DMS114 treated with DMSO at 0.1 percent for 48 hours (cell line): ENCODE measurements at regions not wholly inside any gene's neighbourhood (a gene's known extent, or its start where the extent isn't known, plus 50 kb on each side); places are given as distances from the start of the nearest gene placed in this dataset.
"Not testable (repeated sequence)": the region's sequence is repeated elsewhere in the genome, so short reads cannot be mapped to it uniquely, and the experiment has no call there.

Source experiments
- DNase-seq: peaks from one replicate; lab custom pipeline; 2025; ENCODE audit not compliant: unreplicated experiment; lab: John Stamatoyannopoulos, UW

- DNase-seq: no peak
Observed at GRCh38 chr3:20310629-20311028, 124.6 kb upstream of the SGO1 start.

DNA sequence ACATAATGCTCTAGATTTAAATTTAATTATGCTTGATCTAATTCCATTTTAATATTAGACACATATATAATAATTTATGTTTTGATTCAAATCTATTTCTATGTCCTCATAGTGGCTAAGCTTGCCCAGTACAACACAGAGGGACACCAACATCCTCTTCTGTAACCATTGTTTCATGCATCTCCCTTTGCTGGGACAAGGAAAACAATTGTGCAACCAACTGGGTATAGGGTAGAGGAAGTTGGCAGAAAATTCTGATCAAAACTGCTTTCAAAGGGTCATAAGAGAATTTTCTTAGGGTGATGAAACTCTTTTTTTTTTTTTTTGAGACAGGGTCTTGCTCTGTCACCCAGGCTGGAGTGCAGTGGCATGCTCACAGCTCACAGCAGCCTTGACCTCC, 121.4 kb upstream of the SGO1 start:
- no peak for DNase-seq

DNA sequence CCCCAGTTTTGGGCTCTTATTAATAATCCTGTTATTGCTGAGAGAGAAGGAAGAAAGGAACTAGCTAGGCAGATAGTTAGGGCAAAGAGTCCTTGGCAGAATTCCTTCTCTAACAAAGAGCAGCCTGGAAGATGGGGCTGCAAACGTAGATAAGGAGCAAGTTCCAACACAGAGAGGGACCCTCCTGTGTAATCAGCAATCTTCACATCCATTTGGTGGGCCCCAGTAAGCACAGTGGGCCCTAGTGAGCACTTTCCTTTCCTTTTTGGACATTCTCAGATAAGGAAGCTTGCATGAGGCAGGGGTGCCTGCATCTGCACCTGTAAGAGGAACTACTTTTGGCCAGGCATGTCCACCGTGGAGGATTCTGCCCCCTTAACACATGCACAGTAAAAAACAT, 119.6 kb upstream of the SGO1 start:
- no peak for DNase-seq

- DNase-seq: no peak
Observed at GRCh38 chr3:20302766-20303165, 116.8 kb upstream of the SGO1 start.

GRCh38 chr3:20288050-20288449, 102.0 kb upstream of the SGO1 start:
- DNase-seq: no peak

DNA sequence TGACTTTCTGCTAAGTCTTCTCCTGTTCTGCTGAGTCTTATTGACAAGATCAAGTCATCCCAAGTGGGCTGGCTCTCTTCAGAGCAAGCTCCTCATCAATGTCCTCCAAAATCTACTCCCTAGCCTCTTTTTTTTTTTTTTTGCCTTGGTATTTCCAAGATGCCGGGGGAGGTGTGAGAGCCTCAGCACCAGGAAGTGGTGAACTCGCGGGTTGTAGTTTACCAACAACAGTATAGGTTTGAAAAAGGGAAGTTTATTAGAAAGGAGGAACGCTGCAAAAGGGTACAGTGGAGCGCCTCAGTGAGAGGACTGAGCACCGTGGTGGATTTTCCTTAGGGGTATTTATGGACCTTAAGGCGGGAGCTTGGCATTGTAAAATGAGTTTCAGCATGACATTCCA, 94.3 kb upstream of the SGO1 start:
- DNase-seq: no peak

DNA sequence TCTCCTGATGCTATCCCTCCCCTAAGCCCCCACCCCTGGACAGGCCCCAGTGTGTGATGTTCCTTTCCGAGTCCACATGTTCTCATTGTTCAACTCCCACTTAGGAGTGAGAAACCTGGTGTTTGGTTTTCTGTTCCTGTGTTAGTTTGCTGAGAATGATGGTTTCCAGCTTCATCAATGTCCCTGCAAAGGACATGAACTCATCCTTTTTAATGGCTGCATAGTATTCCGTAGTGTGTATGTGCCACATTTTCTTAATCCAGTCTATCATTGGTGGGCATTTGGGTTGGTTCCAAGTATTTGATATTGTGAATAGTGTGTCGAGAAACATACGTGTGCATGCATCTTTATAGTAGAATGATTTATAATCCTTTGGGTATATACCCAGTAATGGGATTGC, 80.0 kb upstream of the SGO1 start:
- DNase-seq: not testable (repeated sequence)

DNA sequence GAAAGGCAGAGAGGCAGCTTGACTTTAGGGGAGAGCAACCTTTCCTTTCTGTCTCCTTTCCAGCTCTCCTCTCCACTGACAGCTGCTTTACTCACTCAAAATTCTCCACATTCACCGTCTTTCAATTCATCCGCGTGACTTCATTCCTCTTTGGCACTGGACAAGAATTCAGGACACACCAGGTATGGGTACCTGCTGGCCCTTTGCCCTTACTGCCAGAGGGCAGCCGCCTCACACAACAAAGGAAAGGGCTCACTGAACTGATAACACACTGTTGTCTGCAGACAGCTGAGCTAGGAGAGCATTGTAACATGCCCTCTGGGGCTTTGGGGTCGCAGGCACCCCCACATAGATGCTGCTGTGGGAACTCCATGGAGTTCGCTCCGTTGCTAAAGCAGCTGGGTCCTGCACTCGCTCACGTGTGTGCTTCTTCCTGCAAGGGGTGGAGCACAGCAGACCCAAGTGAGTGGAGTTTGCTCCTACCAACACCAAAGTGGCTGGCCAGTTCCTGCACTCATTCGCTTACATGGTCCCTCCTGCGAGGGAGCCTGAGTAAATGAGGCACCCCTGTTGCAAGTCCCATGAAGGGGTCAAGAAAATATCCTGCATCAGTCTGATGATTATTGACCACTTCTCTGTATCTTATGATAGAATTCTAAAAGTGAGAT, 79.0 kb upstream of the SGO1 start:
- no peak for DNase-seq

DNA sequence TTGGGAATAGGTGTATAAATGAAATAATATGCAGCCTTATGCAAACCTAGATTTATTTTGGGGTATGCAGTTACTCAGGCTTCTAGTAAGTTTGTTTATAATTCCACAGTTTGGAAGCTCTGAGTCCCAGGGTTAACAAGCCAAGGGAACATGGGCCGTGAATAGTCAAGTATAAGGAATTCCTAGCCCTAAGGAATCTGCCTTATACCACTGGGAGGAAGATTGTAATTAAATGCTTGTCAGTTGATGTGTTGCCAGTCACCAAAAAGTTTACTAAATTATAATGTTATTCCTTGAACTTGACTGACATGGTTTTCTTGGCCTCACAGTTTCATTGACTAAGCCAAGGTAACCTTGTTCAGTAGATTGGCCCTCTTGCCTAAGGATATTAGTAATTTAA, 72.4 kb upstream of the SGO1 start:
- DNase-seq: no peak

DNA sequence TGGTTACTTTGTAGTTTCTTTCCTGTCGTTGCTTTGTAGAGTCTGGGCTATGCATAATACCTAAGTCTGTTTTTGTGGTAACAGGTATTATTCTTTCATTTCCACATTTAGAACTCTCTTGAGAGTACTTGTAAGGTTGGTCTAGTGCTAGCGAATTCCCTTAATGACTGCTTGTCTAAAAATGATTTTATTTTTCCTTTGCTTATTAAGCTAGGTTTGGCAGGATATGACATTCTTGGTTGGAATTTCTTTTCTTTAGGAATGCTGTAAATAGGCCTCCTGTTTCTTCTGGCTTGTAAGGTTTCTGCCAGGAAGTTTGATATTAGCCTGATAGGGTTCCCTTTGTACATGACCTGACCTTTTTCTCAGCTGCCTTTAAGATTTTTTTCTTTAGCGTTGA, 70.1 kb upstream of the SGO1 start:
- DNase-seq: no peak

DNA sequence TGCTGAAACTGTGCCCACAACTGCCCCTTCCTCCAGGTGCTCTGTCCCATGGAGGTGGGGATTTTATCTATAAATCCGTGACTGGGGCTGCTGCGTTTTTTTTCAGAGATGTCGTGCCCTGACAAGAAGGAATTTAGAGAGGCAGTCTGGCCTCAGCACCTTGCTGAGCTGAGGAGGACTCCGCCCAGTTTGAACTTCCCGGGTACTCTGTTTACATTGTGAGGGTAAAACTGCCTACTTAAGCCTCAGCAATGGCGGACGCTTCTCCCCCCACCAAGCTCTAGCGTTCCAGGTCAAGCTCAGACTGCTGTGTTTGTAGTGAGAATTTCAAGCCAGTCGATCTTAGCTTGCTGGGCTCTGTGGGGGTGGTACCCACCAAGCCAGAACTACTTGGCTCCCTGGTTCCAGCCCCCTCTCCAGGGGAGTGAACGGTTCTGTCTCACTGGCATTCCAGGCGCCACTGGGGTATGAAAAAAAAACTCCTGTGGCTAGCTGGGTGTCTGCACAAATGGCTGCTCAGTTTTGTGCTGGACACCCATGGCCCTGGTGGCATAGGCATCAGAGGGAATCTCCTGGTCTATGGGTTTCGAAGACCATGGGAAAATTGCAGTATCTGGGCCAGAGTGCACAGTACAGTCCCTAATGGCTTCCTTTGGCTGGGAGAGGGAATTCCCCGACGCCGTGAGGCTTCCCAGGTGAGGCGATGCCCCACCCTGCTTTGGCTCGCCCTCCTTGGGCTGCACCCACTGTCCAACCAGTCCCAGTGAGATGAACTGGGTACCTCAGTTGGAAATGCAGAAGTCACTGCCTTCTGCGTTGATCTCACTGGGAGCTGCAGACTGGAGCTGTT, 68.5 kb upstream of the SGO1 start:
- no peak for DNase-seq

DNA sequence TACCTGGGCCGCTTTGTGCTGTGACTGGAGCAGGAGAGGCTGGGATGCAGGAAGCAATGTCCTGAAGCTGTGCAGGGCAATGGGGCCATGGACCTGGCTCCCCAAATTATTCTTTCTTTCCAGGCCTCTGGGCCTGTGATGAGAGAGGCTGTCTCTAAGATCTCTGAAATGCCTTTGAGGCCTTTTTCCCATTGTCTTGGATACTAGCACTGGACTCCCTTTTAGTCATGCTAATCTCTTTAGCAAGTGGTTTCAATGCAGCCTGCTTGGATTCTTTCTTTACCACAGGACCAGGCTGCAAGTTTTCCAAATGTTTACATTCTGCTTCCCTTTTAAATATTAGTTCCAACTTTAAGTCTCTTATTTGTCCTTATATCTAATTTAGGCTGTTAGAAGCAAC, 64.8 kb upstream of the SGO1 start:
- DNase-seq: no peak

DNA sequence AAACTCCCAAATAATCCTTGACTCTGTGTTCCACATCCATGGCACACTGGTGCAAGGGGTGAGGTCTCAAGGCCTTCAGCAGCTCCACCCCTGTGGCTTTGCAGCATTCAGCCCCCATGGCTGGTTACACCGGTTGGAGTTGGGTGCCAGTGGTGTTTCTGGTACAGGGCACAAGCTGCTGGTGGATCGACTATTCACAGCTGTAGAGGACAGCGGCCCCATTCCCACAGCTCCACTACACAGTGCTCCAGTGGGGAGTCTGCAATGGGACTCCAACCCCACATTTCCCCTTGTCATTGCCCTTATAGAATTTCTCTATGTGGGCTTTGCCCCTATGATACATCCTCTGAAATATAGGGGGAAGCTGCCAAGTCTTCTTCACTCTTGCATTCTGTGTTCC, 64.3 kb upstream of the SGO1 start:
- no peak for DNase-seq

- DNase-seq: no peak
Observed at GRCh38 chr3:20246662-20247061, 60.7 kb upstream of the SGO1 start.

DNA sequence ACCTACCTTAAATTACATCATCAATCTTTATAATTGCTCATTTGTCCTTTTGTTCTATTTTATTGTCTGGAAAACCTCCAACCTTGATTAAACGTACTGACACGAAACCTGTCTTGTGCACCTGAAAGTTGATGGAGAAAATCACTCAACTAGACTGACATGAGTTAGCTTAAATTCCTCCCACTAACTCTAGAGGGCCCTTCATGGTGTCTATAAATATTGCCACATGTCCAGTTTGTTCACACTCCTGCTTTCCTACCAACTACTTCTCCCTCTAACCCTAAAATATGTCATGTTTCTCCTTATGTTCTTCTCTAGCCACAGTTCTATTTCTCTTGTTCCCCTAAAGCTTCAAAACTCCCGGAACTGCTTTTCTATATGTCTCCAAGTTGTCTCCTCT, 59.8 kb upstream of the SGO1 start:
- no peak for DNase-seq

DNA sequence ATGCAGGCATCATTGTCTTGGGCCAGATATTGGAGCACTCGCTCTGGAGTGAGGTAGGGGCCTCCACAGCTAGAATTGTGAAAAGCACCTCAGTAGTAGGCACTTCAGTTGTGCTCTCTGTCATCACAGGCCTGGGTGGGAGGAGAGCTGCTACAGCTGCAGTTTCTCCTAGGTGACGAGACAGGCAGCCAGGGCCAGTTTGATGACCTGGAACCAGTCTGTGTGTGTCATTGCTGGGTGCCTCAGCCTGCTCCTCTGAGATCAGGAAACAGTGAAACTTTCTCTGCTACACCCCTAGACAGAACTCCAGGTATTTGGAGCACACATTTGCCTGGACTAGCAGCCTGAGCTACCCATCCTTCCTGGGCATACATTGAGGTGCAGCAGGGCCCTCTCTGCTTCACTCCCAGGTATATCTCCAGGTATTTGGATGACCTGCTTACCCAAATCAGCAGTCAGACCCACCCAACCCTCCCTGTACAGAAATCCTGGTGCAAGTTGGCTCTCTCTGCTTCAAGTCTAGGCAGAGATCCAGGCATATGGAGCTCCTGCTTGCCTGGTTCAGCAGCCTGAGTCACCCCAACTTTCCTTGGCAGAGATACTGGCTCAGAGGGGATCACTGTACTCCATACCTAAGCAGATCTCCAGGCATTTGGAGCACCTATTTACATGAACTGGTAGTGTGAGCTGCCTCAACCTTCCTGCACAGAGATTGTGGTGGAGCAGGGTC, 54.3 kb upstream of the SGO1 start:
- DNase-seq: no peak

- DNase-seq: not testable (repeated sequence)
Observed at GRCh38 chr3:20238199-20238598, 52.2 kb upstream of the SGO1 start.

DNA sequence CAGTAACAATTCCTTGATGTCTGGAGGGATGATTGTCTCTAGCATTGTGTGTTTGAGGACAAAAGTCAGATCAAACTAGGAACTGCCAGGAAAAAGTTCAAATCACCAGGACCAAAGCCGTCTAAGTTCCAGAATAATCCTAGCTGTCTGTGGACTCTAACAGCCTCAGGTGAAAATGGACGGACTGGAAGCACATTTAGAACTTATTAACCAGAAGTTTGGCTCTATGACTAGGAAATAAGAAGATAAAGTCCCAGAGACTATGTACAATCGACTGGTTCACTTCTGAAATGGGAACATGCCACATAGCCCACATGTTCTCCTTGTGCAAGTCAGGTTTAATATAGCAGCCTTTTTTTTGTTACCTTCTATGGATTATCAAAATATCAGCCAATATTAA, 50.6 kb upstream of the SGO1 start:
- DNase-seq: no peak
